Breast epithelium (tissue), 3 donors: ENCODE measurements at regions not wholly inside any gene's neighbourhood (a gene's known extent, or its start where the extent isn't known, plus 50 kb on each side); places are given as distances from the start of the nearest gene placed in this dataset.

ENCODE experiments used
- POLR2A ChIP-seq: fragments of 450-650 bp; IDR thresholded peaks from one replicate; pipeline ENCODE4 v1.6.1; 2016; ENCODE audit warnings: antibody characterized with exemption, mild to moderate bottlenecking, moderate library complexity
- POLR2AphosphoS5 ChIP-seq, 3 donors: sonication (generic); formaldehyde crosslinking; IDR thresholded peaks; one replicate each; pipeline ENCODE4 v1.6.1; 2017; ENCODE audit warnings: antibody characterized with exemption in 3 of 3
- TF ChIP-seq, protein P1 (sequence below), 3 donors: fragments of 450-650 bp; IDR thresholded peaks; one replicate each; pipeline ENCODE4 v1.5.1; 2016 to 2017; ENCODE audit warnings: antibody characterized with exemption in 3 of 3, mild to moderate bottlenecking in 3 of 3, moderate library complexity in 3 of 3

DNA sequence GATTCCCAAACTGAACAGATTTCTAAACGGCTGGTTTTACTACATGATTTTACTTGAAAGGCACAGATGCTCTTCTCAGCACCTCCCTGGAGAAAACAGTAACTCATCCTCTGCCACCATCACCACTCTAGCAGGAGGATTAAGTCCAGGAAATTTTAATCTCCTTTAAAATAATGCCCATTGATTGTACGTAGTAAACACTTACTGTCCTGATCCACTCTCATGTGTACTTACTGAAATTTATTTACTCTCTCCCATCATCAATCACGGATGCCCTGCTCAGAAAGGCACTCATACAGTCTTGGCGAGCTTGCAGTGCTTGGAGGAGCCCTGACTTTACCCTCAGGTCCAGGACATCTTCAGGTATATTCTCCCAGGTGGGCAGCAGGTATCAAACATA lies 239.8 kb upstream of the EGLN3 start:
- TF ChIP-seq, protein P1, sequence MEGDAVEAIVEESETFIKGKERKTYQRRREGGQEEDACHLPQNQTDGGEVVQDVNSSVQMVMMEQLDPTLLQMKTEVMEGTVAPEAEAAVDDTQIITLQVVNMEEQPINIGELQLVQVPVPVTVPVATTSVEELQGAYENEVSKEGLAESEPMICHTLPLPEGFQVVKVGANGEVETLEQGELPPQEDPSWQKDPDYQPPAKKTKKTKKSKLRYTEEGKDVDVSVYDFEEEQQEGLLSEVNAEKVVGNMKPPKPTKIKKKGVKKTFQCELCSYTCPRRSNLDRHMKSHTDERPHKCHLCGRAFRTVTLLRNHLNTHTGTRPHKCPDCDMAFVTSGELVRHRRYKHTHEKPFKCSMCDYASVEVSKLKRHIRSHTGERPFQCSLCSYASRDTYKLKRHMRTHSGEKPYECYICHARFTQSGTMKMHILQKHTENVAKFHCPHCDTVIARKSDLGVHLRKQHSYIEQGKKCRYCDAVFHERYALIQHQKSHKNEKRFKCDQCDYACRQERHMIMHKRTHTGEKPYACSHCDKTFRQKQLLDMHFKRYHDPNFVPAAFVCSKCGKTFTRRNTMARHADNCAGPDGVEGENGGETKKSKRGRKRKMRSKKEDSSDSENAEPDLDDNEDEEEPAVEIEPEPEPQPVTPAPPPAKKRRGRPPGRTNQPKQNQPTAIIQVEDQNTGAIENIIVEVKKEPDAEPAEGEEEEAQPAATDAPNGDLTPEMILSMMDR (IDR thresholded peaks at IDR 0.05) = no peak
- TF ChIP-seq POLR2AphosphoS5 (IDR thresholded peaks at IDR 0.05) (no peak), POLR2A (no peak)
